ENCODE measurements at regions not wholly inside any gene's neighbourhood (a gene's known extent, or its start where the extent isn't known, plus 50 kb on each side); places are given as distances from the start of the nearest gene placed in this dataset.

DNA sequence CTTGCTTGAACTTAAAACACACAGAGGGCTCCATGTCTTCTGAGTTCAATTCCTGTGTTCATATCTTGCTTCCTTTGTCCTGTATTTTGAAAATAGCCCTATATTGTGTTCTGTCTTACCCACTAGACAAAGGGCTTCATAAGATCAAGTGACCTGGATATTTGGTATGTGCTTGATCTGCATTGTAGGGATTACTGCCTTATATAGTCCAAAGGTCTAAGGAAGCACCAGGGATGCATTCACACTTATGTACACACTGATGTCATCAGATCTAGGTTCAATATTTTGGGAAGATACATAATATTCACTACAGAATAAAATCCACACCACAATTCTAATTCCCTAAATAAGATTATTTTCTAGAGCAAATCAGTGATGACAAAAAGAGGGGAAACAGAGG is 278.0 kb upstream of the KYNU start:
- H3K9me3 ChIP-seq (ENCODE audit: insufficient read depth in 2 of 2, low read depth in 1 of 2, low read length in 1 of 2) = no peaks in the 10 kb centered on the region
- no peak overlapping the region for H3K4ac ChIP-seq (replicated peaks; ENCODE audit: insufficient read length, low read depth, low read length)

More for the DNA sequence above, 278.0 kb upstream of the KYNU start:
- H3K4me3 ChIP-seq (ENCODE audit: extremely low read depth in 1 of 4, insufficient read depth in 2 of 4, low read depth in 3 of 4, low read length in 4 of 4) = no peak overlapping the region
- H3K27me3 ChIP-seq (replicated peaks in 1 of 4; ENCODE audit: control insufficient read depth in 3 of 4, extremely low read depth in 1 of 4, insufficient read depth in 3 of 4, low read length in 3 of 4) = peaks cover 0 to 1% (median 0%) of the 10 kb centered on the region in 4 experiments; a peak in 1 of 7 replicates
- no peak overlapping the region for H3K4me2 ChIP-seq (ENCODE audit: insufficient read depth in 1 of 2, low read depth in 2 of 2, low read length in 2 of 2)
- no peak overlapping the region for H4K91ac ChIP-seq (replicated peaks; ENCODE audit: insufficient read length, low read length)
- H2BK15ac ChIP-seq (ENCODE audit: low read length) = no peak overlapping the region
- H3K14ac ChIP-seq (ENCODE audit: insufficient read length) = no peak overlapping the region
- no peak overlapping the region for H2AFZ ChIP-seq (ENCODE audit: low read length)
- no peak overlapping the region for H2AK5ac ChIP-seq (ENCODE audit: low read depth, low read length)
- no peak overlapping the region for H2BK120ac ChIP-seq (replicated peaks; ENCODE audit: low read depth, low read length)
- H3K79me2 ChIP-seq (ENCODE audit: control insufficient read depth in 1 of 2, insufficient read depth in 2 of 2, low read length in 2 of 2) = no peaks in the 10 kb centered on the region
- H4K8ac ChIP-seq (ENCODE audit: extremely low read depth, insufficient read depth, low read length) = no peak overlapping the region
- no peak overlapping the region for H2BK5ac ChIP-seq (ENCODE audit: low read depth, low read length)
- H3K56ac ChIP-seq (replicated peaks; ENCODE audit: insufficient read length, low read depth, low read length) = no peak overlapping the region
- H3K27ac ChIP-seq (ENCODE audit: low read depth, low read length) = no peak overlapping the region
- H3K18ac ChIP-seq (ENCODE audit: extremely low read depth, low read length) = no peak overlapping the region
- no peak for TF ChIP-seq CBX5 (IDR thresholded peaks at IDR 0.05; ENCODE audit: low read depth, low read length)
- no peak for TF ChIP-seq JUND (IDR thresholded peaks at IDR 0.05; ENCODE audit: low read length)
- no peak for TF ChIP-seq SAP30 (IDR thresholded peaks at IDR 0.05; ENCODE audit: insufficient read depth, insufficient replicate concordance, low read length)
- no peak for TF ChIP-seq RBBP5 (IDR thresholded peaks at IDR 0.05; ENCODE audit: borderline replicate concordance, low read depth, low read length)
- TF ChIP-seq RXRA (IDR thresholded peaks at IDR 0.05; ENCODE audit: insufficient read depth, low read depth, low read length) = no peak
- TF ChIP-seq, protein P1, sequence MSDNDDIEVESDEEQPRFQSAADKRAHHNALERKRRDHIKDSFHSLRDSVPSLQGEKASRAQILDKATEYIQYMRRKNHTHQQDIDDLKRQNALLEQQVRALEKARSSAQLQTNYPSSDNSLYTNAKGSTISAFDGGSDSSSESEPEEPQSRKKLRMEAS (IDR thresholded peaks at IDR 0.05) = no peak
- TF ChIP-seq RFX5 (IDR thresholded peaks at IDR 0.05; ENCODE audit: borderline replicate concordance, low read depth, low read length) = no peak
- TF ChIP-seq EZH2 (IDR thresholded peaks at IDR 0.05; ENCODE audit: low read depth, low read length, severe bottlenecking) = no peak
- TF ChIP-seq POLR2A (IDR thresholded peaks at IDR 0.05; ENCODE audit: control extremely low read depth in 1 of 2, low read depth in 2 of 2, low read length in 2 of 2) = no peak
- TF ChIP-seq SP1 (IDR thresholded peaks at IDR 0.05; ENCODE audit: low read depth, low read length) = no peak
- TF ChIP-seq TBP (IDR thresholded peaks at IDR 0.05; ENCODE audit: low read depth, low read length) = no peak
- TF ChIP-seq SP2 (IDR thresholded peaks at IDR 0.05; ENCODE audit: low read length) = no peak
- no peak for TF ChIP-seq CBX8 (IDR thresholded peaks at IDR 0.05; ENCODE audit: borderline replicate concordance, low read depth, low read length)
- TF ChIP-seq TAF1 (IDR thresholded peaks at IDR 0.05; ENCODE audit: low read depth, low read length) = no peak
- TF ChIP-seq ZNF274 (IDR thresholded peaks at IDR 0.05; ENCODE audit: borderline replicate concordance, extremely low read depth, low read length) = no peak
- TF ChIP-seq BACH1 (IDR thresholded peaks at IDR 0.05; ENCODE audit: low read length) = no peak
- no peak for TF ChIP-seq YY1 (IDR thresholded peaks at IDR 0.05; ENCODE audit: low read depth, low read length)
- no peak for TF ChIP-seq KDM1A (IDR thresholded peaks at IDR 0.05; ENCODE audit: borderline replicate concordance, low read length)
- H2BK20ac ChIP-seq (ENCODE audit: low read length) = no peak overlapping the region
- no peaks in the 10 kb centered on the region for H3K23me2 ChIP-seq (ENCODE audit: low read depth, low read length)
- no peaks in the 10 kb centered on the region for H3K36me3 ChIP-seq (ENCODE audit: control insufficient read depth in 2 of 4, insufficient read depth in 4 of 4, low read length in 3 of 4)
- H3K4me1 ChIP-seq (replicated peaks in 1 of 4; ENCODE audit: control insufficient read depth in 3 of 4, insufficient read depth in 4 of 4, low read length in 3 of 4) = no peaks in the 10 kb centered on the region
- DNase-seq (ENCODE audit: low read depth in 1 of 2, low spot score in 2 of 2) (no peak), FAIRE-seq (no peak)
- H4K20me1 ChIP-seq (replicated peaks in 1 of 2; ENCODE audit: control insufficient read depth in 1 of 2, insufficient read depth in 2 of 2, low read length in 2 of 2) = no peaks in the 10 kb centered on the region
- no peak overlapping the region for H3K23ac ChIP-seq (ENCODE audit: insufficient read length)
- ChIA-PET CTCF (ENCODE audit: partially characterized antibody) (no interaction called here), POLR2A (ENCODE audit: partially characterized antibody) (no interaction called here)
- H2BK12ac ChIP-seq (ENCODE audit: low read depth, low read length) = no peak overlapping the region
- H3K9ac ChIP-seq (replicated peaks in 1 of 4; ENCODE audit: extremely low read depth in 1 of 4, low read depth in 3 of 4, low read length in 3 of 4) = no peak overlapping the region
- no peaks in the 10 kb centered on the region for H3K79me1 ChIP-seq (ENCODE audit: low read depth, low read length)
- no peak overlapping the region for H4K5ac ChIP-seq (ENCODE audit: insufficient read length, low read depth, low read length)

All from H1 (cell line).